GM06990 (cell line): ENCODE measurements at regions not wholly inside any gene's neighbourhood (a gene's known extent, or its start where the extent isn't known, plus 50 kb on each side); places are given as distances from the start of the nearest gene placed in this dataset.

Source experiments
- DNase-seq: peaks from one replicate; pipeline ENCODE4 v3.0.0-alpha.2; 2011; ENCODE audit not compliant: insufficient read length; ENCODE audit errors: extremely low read depth
- H3K27me3 ChIP-seq: replicated peaks from 2 replicates; pipeline ENCODE4 v1.6.0; 2011; ENCODE audit warnings: low read length; ENCODE audit not compliant: control insufficient read depth, insufficient read depth
- H3K36me3 ChIP-seq: 2 replicates; pipeline ENCODE4 v1.5.1; 2011; ENCODE audit warnings: low read length; ENCODE audit not compliant: control insufficient read depth, insufficient read depth
- H3K4me3 ChIP-seq: replicated peaks from 2 replicates; pipeline ENCODE4 v1.5.1; 2011; ENCODE audit warnings: low read depth, mild to moderate bottlenecking, control low read depth, low read length
- CTCF ChIP-seq: IDR thresholded peaks from 2 replicates; pipeline ENCODE4 v1.5.1; 2011; ENCODE audit warnings: low read length, control low read depth, mild to moderate bottlenecking, inconsistent platforms; ENCODE audit not compliant: insufficient read depth, poor library complexity, severe bottlenecking

- TF ChIP-seq CTCF = no peak
- no peak overlapping the region for H3K4me3 ChIP-seq
- no peak for DNase-seq
- H3K36me3 ChIP-seq = no peaks in the 10 kb centered on the region
- no peaks in the 10 kb centered on the region for H3K27me3 ChIP-seq
Measured at GRCh38 chr11:69367211-69367964, 73.4 kb downstream of the MYEOV start.

- DNase-seq = no peak
- Histone ChIP-seq H3K27me3 (no peaks in the 10 kb centered on the region), H3K36me3 (no peaks in the 10 kb centered on the region), H3K4me3 (no peak overlapping the region)
- TF ChIP-seq CTCF = no peak
Measured at GRCh38 chr11:69368119-69368880, 74.3 kb downstream of the MYEOV start.

- no peak for DNase-seq
- no peak for TF ChIP-seq CTCF
- no peaks in the 10 kb centered on the region for H3K36me3 ChIP-seq
- H3K4me3 ChIP-seq = no peak overlapping the region
- H3K27me3 ChIP-seq = no peaks in the 10 kb centered on the region
Measured at GRCh38 chr11:69369210-69369825, 75.4 kb downstream of the MYEOV start.

GRCh38 chr11:69369945-69370344, 76.0 kb downstream of the MYEOV start:
- Histone ChIP-seq H3K36me3 (no peaks in the 10 kb centered on the region), H3K27me3 (no peaks in the 10 kb centered on the region), H3K4me3 (no peak overlapping the region)
- DNase-seq = no peak
- no peak for TF ChIP-seq CTCF

- Histone ChIP-seq H3K36me3 (no peaks in the 10 kb centered on the region), H3K27me3 (no peaks in the 10 kb centered on the region), H3K4me3 (no peak overlapping the region)
- TF ChIP-seq CTCF = no peak
- no peak for DNase-seq
Measured at GRCh38 chr11:69370984-69371709, 77.2 kb downstream of the MYEOV start.
